HEK293 (cell line): ENCODE measurements at regions not wholly inside any gene's neighbourhood (a gene's known extent, or its start where the extent isn't known, plus 50 kb on each side); places are given as distances from the start of the nearest gene placed in this dataset.

Experiments
- BCL11A ChIP-seq: fragments of 450-650 bp; formaldehyde crosslinking; IDR thresholded peaks from 2 replicates; pipeline ENCODE4 v1.5.1; 2016; ENCODE audit warnings: low read depth, missing biosample characterization, missing genetic modification characterization
- CTCF ChIP-seq: fragments of 450-650 bp; formaldehyde crosslinking; IDR thresholded peaks from 2 replicates; pipeline ENCODE4 v1.5.1; 2016; ENCODE audit warnings: missing biosample characterization, missing genetic modification characterization
- KLF16 ChIP-seq: fragments of 450-650 bp; formaldehyde crosslinking; IDR thresholded peaks from 2 replicates; pipeline ENCODE4 v1.5.1; 2017; ENCODE audit warnings: missing biosample characterization, missing genetic modification characterization
- REPIN1 ChIP-seq: fragments of 450-650 bp; formaldehyde crosslinking; IDR thresholded peaks from 2 replicates; pipeline ENCODE4 v1.5.1; 2017; ENCODE audit warnings: missing biosample characterization, missing genetic modification characterization, low read depth
- SP2 ChIP-seq: fragments of 450-650 bp; formaldehyde crosslinking; IDR thresholded peaks from 2 replicates; pipeline ENCODE4 v1.5.1; 2016; ENCODE audit warnings: missing biosample characterization, missing genetic modification characterization
- TCF7L2 ChIP-seq: IDR thresholded peaks from 2 replicates; pipeline ENCODE4 v1.6.1; 2011; ENCODE audit warnings: low read depth, mild to moderate bottlenecking, inconsistent platforms, low read length, moderate library complexity, borderline replicate concordance
- TSHZ1 ChIP-seq: fragments of 450-650 bp; formaldehyde crosslinking; IDR thresholded peaks from 2 replicates; pipeline ENCODE4 v1.5.1; 2016; ENCODE audit warnings: missing biosample characterization, missing genetic modification characterization, borderline replicate concordance
- ZBTB8A ChIP-seq: fragments of 450-650 bp; formaldehyde crosslinking; IDR thresholded peaks from 2 replicates; pipeline ENCODE4 v1.5.1; 2016; ENCODE audit warnings: missing biosample characterization, missing genetic modification characterization
- ZNF175 ChIP-seq: fragments of 450-650 bp; formaldehyde crosslinking; IDR thresholded peaks from 2 replicates; pipeline ENCODE4 v1.5.1; 2016; ENCODE audit warnings: missing biosample characterization, missing genetic modification characterization
- ZNF23 ChIP-seq: fragments of 450-650 bp; formaldehyde crosslinking; IDR thresholded peaks from 2 replicates; pipeline ENCODE4 v1.5.1; 2016; ENCODE audit warnings: missing biosample characterization, missing genetic modification characterization, borderline replicate concordance
- ZNF362 ChIP-seq: fragments of 450-650 bp; formaldehyde crosslinking; IDR thresholded peaks from 2 replicates; pipeline ENCODE4 v1.5.1; 2016; ENCODE audit warnings: missing biosample characterization, missing genetic modification characterization
- ZNF747 ChIP-seq: fragments of 450-650 bp; formaldehyde crosslinking; IDR thresholded peaks from 2 replicates; pipeline ENCODE4 v1.5.1; 2016; ENCODE audit warnings: missing biosample characterization, missing genetic modification characterization
- ZNF76 ChIP-seq: fragments of 450-650 bp; formaldehyde crosslinking; IDR thresholded peaks from 2 replicates; pipeline ENCODE4; 2016; ENCODE audit warnings: low read depth, missing biosample characterization, missing genetic modification characterization, borderline replicate concordance

DNA sequence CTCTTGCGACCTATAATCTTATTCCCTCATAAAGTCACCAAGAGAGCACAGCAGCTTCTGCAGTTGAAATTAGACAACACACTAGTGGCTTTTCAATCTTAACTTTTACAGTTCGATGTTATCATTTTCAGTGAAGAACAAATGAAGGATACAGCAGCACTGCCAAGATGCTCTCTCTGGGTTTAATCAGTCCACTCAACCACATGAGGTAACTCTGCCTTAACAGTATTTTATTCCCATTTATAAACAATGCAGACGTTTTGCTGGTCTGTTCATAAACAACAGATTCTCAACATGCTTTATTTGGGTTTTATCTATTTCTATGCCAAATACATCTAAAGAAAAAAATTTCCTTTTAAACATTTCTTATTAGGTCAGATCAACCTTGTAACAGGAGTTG lies 646.0 kb upstream of the FAM241A start:
- TF ChIP-seq CTCF (tag by site-specific recombination): no peak
- no peak for TF ChIP-seq ZNF175 (tag by site-specific recombination)
- no peak for TF ChIP-seq REPIN1 (tag by site-specific recombination)
- no peak for TF ChIP-seq KLF16 (tag by site-specific recombination)
- TF ChIP-seq BCL11A: no peak
- TF ChIP-seq ZNF362 (tag by site-specific recombination): no peak
- TF ChIP-seq ZNF747 (tag by site-specific recombination): no peak
- TF ChIP-seq TSHZ1 (tag by site-specific recombination): no peak
- no peak for TF ChIP-seq ZBTB8A (tag by site-specific recombination)
- no peak for TF ChIP-seq SP2 (tag by site-specific recombination)
- no peak for TF ChIP-seq TCF7L2
- no peak for TF ChIP-seq ZNF23 (tag by site-specific recombination)
- no peak for TF ChIP-seq ZNF76 (tag by site-specific recombination)
